Activated CD8-positive, alpha-beta T cell treated with anti-CD3 and anti-CD28 coated beads for 36 hours (primary cell): ENCODE measurements at regions not wholly inside any gene's neighbourhood (a gene's known extent, or its start where the extent isn't known, plus 50 kb on each side); places are given as distances from the start of the nearest gene placed in this dataset.
"Not testable (repeated sequence)": the region's sequence is repeated elsewhere in the genome, so short reads cannot be mapped to it uniquely, and the experiment has no call there.

Source experiments
- ATAC-seq: fragments of 200-7000 bp; cut with Tn5 transposase; one replicate; pipeline ENCODE4 v1.10.0; 2021; ENCODE audit warnings: mild to moderate bottlenecking, moderate library complexity
- CTCF ChIA-PET: fragments of 350-600 bp; sonication (Branson Sonifier 250); formaldehyde crosslinking; loops from one replicate; lab custom pipeline; 2021; ENCODE audit warnings: antibody characterized with exemption; lab: Charles Lee
- POLR2A ChIA-PET: fragments of 350-600 bp; sonication (Branson Sonifier 250); formaldehyde crosslinking; loops from one replicate; lab custom pipeline; 2021; ENCODE audit warnings: antibody characterized with exemption; lab: Charles Lee
- DNase-seq: peaks from one replicate; pipeline ENCODE4 v3.0.0-alpha.2; 2020
- H3K27ac Mint-ChIP-seq: one replicate; pipeline ENCODE4 v1.8.0; 2021; ENCODE audit warnings: mild to moderate bottlenecking, mixed read lengths
- H3K27me3 Mint-ChIP-seq: one replicate; pipeline ENCODE4 v1.8.0; 2021; ENCODE audit warnings: mixed read lengths
- H3K36me3 Mint-ChIP-seq: one replicate; pipeline ENCODE4 v1.8.0; 2021; ENCODE audit warnings: low read depth, mixed read lengths
- H3K4me1 Mint-ChIP-seq: one replicate; pipeline ENCODE4 v1.8.0; 2021; ENCODE audit warnings: low read depth, mixed read lengths
- H3K4me3 Mint-ChIP-seq: one replicate; pipeline ENCODE4 v1.8.0; 2021; ENCODE audit warnings: mild to moderate bottlenecking, moderate library complexity, mixed read lengths
- H3K9me3 Mint-ChIP-seq: one replicate; pipeline ENCODE4 v1.8.0; 2021; ENCODE audit warnings: mixed read lengths
- intact Hi-C: fragments of 100-400 bp; cut with micrococcal nuclease; formaldehyde crosslinking; loops from one replicate; pipeline ENCODE4 v1.10.0; 2022
- TF ChIP-seq, protein P1 (sequence below): fragments of 200-600 bp; IDR thresholded peaks from one replicate; pipeline ENCODE4 v1.8.0; 2022; ENCODE audit warnings: antibody characterized with exemption, mild to moderate bottlenecking

DNA sequence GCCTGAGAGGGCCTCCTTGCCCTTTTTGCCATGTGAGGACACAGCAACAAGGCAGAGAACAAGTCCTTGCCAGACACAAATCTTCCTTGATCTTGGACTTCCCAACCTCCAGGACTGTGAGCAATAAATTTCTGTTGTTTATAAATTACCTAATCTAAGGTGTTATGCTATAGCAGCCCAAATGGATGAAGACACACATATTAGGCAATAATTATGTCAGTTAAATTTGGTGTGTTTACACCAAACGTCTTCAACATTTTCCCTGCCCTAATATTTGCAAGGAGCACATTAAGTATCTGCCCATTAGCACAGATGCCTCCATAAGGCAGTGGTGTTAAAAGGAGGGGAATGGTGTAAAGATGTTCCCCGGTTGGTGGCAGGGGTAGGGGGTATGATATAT is 94.8 kb downstream of the ETS2 start:
- ChIA-PET POLR2A (no interaction called here), CTCF (no interaction called here)
- no peak overlapping the region for H3K4me3 Mint-ChIP-seq
- intact Hi-C loops: no loop called here
- H3K36me3 Mint-ChIP-seq: no peaks in the 10 kb centered on the region
- H3K4me1 Mint-ChIP-seq: peaks cover 2% of the 10 kb centered on the region
- peaks cover 9% of the 10 kb centered on the region for H3K9me3 Mint-ChIP-seq
- H3K27me3 Mint-ChIP-seq: peaks cover 6% of the 10 kb centered on the region
- ATAC-seq (no peak), DNase-seq (no peak)
- no peak overlapping the region for H3K27ac Mint-ChIP-seq
- TF ChIP-seq, protein P1, sequence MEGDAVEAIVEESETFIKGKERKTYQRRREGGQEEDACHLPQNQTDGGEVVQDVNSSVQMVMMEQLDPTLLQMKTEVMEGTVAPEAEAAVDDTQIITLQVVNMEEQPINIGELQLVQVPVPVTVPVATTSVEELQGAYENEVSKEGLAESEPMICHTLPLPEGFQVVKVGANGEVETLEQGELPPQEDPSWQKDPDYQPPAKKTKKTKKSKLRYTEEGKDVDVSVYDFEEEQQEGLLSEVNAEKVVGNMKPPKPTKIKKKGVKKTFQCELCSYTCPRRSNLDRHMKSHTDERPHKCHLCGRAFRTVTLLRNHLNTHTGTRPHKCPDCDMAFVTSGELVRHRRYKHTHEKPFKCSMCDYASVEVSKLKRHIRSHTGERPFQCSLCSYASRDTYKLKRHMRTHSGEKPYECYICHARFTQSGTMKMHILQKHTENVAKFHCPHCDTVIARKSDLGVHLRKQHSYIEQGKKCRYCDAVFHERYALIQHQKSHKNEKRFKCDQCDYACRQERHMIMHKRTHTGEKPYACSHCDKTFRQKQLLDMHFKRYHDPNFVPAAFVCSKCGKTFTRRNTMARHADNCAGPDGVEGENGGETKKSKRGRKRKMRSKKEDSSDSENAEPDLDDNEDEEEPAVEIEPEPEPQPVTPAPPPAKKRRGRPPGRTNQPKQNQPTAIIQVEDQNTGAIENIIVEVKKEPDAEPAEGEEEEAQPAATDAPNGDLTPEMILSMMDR: no peak

DNA sequence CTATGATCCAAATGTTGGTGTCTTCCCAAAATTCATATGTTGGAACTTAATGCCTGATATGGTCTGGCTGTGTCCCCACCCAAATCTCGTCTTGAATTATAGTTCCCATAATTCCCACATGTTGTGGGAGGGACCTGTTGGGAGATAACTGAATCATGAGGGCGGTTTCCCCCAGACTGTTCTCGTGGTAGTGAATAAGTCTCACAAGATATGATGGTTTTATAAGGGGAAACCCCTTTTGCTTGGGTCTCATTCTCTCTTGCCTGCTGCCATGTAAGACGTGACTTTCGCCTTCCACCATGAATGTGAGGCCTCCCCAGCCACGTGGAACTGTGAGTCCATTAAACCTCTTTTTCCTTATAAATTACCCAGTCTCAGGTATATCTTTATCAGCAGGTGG is 94.3 kb downstream of the ETS2 start:
- POLR2A ChIA-PET, H3K36me3 Mint-ChIP-seq, H3K4me1 Mint-ChIP-seq, H3K27me3 Mint-ChIP-seq, H3K4me3 Mint-ChIP-seq, CTCF ChIA-PET, ATAC-seq, H3K27ac Mint-ChIP-seq, H3K9me3 Mint-ChIP-seq, intact Hi-C loops: not testable (repeated sequence)
- peak; percentile 15 for DNase-seq

DNA sequence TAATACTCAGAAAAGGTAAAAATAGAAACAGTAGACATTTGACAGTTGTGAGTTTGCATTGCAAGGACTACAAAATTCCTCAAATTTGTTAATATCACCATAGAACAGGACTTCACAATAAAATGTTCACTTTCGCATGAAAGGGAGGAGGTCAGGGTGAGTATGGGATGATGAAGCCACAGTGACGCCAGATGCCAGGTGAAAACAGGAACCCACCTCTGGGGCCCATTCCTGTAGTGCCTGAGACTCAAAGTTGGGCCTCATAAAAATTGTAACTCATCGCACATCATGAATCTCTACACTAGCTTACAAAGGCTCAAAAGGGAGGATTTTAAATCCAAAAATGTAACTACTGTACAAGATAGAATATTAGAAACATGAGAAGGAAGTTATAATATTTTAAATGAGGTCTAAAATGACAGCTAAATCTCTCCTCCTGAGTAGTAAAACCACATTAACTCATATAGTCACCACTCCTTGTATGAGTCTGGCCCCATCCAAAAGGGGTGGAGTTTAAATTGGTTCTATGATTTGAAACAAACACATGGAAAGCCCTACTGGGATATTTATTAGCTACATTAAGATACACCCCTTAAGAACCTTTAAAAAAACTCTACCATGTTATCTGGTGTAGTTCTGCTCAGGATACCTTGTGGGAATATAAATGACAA is 93.7 kb downstream of the ETS2 start:
- intact Hi-C loops: no loop called here
- DNase-seq (no peak), ATAC-seq (no peak)
- H3K27ac Mint-ChIP-seq: no peak overlapping the region
- H3K36me3 Mint-ChIP-seq: no peaks in the 10 kb centered on the region
- peaks cover 12% of the 10 kb centered on the region for H3K27me3 Mint-ChIP-seq
- H3K9me3 Mint-ChIP-seq: peaks cover 9% of the 10 kb centered on the region
- ChIA-PET POLR2A (no interaction called here), CTCF (no interaction called here)
- TF ChIP-seq, protein P1: no peak
- H3K4me3 Mint-ChIP-seq: no peak overlapping the region
- peaks cover 2% of the 10 kb centered on the region for H3K4me1 Mint-ChIP-seq

DNA sequence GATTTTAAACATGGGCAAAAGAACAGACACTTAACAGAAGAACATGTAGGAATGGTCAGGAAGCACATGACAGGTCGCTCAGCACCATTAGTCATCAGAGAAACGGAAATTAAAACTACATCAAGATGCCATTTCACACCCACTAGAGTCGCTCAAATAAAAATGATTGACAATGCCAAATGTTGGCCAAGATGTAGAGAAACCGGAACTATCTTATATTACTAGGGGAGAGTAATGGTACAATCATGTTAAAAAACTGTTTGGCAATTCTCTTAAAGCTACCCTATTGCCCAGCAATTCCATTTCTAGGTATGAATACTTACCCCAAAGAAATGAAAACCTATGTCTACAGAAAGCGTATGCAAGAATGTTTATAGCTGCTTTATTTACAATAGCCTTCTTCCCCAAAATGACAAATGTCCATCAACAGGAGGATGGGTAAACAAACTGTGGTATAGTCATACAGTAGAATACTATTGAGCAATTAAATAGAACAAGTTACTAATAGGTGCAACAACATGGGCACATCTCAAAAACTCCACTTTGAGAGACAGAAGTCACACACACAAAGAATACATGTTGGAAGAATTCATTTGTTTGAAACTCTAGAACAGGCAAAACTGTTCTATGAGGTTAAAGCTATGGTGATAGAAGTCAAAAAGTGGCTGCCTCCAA is 92.8 kb downstream of the ETS2 start:
- peaks cover 14% of the 10 kb centered on the region for H3K27me3 Mint-ChIP-seq
- DNase-seq (no peak), ATAC-seq (no peak)
- H3K4me3 Mint-ChIP-seq: no peak overlapping the region
- TF ChIP-seq, protein P1: no peak
- POLR2A ChIA-PET: no interaction called here
- H3K4me1 Mint-ChIP-seq: peaks cover 2% of the 10 kb centered on the region
- no peak overlapping the region for H3K27ac Mint-ChIP-seq
- peaks cover 9% of the 10 kb centered on the region for H3K9me3 Mint-ChIP-seq
- H3K36me3 Mint-ChIP-seq: no peaks in the 10 kb centered on the region
- CTCF ChIA-PET: no interaction called here
- intact Hi-C loops: no loop called here

DNA sequence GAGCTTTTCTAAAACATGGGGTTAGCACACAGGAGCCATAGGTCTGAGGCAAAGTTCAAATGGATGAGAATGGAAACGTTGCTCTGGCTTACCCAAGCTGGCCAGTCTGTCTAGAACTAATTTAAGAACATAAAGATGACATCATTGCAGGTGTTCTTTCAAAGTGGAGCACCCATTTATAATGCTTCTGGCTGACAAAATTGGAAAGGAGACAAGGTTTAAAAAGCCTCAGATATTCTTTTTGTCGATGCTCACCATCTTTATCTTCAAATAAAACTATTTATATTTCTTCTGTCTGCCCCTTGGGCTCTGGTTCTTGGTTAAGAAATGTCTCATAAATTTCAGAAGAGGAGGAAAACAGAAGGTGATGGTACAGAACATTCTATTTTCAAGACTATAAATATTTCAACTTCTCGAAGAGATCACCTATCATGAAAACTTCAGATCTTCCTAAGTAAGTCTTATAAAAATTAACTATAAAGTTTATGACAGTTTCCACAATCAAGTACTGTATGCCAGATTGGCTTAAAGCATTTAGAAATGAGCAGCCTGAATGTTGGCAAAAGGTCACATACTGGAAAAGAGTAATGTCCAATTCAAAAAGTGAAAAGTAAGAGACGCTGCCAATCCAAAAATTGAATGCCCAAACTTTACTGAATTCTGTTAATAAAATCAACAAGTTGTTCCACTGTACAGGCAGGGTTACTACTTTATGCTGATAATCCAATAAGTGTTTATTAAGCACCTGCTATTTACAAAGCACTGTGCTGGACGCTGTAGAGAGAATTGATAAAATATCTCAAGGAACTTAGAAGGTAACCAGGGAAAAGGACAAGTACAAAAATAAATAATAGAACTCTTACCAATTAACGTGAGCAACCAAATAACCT is 92.0 kb downstream of the ETS2 start:
- intact Hi-C loops: no loop called here
- no peak for ATAC-seq
- TF ChIP-seq, protein P1: no peak
- peaks cover 7% of the 10 kb centered on the region for H3K9me3 Mint-ChIP-seq
- no peak overlapping the region for H3K4me3 Mint-ChIP-seq
- H3K4me1 Mint-ChIP-seq: peaks cover 2% of the 10 kb centered on the region
- no peak overlapping the region for H3K27ac Mint-ChIP-seq
- no peaks in the 10 kb centered on the region for H3K36me3 Mint-ChIP-seq
- CTCF ChIA-PET: no interaction called here
- peaks cover 14% of the 10 kb centered on the region for H3K27me3 Mint-ChIP-seq
- POLR2A ChIA-PET: no interaction called here
- no peak for DNase-seq
